ENCODE measurements at regions not wholly inside any gene's neighbourhood (a gene's known extent, or its start where the extent isn't known, plus 50 kb on each side); places are given as distances from the start of the nearest gene placed in this dataset.

DNA sequence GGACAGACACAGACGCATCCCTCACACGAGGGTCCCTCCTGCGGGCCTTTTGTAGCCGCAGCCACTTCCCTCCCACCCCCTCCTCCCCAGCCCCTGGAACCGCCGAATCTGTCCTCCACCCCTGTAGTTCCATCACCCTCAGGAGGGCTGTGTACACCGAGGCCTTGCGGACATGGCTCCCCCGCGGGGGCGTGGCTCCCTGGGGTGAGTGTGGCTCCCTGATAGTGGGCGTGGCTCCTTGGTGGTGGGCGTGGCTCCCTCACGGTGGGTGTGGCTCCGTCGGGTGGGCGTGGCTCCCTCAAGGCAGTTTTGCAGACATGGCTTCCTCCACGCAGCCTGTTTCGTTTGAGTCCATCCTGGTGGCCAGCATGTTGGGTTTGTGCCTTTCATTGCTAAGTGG, 420.7 kb upstream of the SALL3 start:
- no peak for DNase-seq (ENCODE audit: low spot score)

DNA sequence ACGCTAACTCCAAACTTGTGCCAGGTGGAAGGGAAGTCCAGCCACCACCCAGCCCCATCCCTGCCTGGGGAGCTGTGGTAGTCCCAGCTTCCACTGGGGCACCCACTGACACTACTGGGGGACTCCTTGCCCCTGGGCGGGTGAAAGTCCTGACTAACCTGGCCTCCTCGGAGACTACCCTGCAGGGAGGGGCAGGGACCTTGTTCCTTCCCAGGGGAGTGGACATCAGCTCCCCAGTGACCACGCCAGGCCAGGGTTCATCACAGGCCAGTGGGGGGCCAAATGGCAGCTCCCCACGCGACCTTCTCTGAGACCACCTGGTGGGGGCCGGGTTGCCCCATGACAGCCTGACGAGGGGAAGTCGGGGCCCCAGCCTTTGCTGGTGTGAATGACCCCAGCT, 420.0 kb upstream of the SALL3 start:
- DNase-seq (ENCODE audit: low spot score) = no peak

DNA sequence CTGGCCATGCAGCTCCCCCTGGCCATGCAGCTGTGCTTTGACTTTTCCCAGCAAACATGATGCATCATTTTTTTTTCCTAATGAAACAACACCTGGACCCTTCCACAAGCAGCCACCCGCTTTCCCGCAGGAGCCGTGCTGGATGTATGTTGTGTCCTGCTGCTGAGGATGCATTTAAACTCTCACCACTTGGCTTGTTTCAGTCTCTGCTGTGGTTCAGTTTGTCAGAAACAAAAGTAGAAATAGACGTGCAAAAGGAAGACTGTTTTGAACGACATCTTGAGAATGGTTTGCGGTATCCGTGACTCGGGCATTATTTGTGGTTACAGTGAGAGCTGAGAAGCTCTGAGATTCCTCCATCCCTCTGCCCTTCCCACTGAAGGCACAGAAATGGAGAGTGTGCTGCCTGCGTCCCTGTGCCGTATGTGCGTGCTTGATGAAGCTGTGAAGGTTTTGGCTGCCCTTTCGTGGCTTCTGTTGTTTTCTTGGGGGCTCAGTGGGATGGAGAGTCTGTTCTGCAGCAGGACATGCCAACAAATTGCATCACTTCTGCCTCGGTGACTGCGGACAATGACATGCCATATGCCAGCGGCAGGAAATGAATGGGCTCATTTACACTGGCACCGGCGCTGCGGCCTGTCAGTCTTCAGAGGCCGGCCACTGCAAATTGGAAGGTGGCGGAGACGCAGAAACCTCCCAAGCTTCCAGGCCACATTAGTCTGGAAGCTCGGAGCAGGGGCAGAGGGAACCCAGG, 417.7 kb upstream of the SALL3 start:
- no peak for DNase-seq (ENCODE audit: low spot score)

DNA sequence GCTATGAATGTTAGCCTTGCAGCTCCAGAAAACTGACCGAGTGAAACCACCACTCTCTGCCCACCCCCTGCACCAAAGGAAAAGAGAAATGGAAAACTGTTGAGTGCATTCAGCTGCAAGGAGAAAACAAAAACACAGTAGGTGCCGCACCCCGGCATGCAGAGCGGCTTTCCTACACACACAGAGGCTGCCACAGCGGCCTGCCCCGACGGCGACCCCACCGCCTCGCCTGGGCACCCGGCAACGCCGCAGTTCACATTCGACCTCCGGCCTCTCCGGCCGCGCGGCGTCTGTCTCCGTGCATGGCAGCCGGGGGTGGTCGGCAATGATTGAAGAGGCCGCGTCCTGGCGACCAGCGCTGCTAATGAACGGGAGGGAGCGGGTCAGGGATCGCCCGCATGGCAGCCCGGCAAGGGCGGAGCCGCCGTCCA, 417.1 kb upstream of the SALL3 start:
- no peak for DNase-seq (ENCODE audit: low spot score)

DNA sequence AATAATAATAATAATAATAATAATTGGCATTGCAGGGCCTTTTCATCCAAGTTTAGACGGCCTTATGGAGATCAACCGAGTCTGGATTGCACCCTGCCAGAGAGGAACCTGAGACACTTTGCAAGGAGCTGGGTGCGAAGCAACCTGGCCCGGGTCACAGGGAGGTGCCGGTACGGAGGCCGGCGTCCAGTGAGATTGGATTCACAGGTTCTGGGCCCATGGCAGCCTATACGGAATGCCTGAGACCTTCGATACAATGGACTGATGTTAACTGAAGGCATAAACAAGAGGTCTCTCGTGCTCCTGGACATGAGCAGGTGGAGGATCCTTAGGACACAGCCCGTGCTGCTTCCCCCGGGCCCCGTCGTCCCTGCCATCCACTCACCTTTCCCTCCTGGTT, 416.5 kb upstream of the SALL3 start:
- DNase-seq (ENCODE audit: low spot score) = no peak

DNA sequence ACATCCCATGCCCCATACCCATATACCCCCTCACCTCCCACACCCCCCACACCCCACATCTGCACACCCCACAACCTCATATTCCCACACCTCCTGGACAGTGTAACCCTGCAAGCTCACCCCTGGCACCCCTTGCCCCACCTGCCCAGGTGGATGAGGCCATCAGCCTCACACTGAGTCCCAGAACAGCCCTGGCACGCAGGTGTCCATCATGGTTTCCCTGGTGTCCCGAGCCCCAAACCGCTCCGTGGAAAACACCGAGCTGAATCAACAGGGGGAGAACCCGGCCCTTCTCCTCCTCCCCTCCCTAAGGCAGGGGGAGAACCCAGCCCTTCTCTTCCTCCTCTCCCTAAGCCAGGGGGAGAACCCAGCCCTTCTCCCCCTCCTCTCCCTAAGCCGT, 415.6 kb upstream of the SALL3 start:
- DNase-seq (ENCODE audit: low spot score) = no peak

DNA sequence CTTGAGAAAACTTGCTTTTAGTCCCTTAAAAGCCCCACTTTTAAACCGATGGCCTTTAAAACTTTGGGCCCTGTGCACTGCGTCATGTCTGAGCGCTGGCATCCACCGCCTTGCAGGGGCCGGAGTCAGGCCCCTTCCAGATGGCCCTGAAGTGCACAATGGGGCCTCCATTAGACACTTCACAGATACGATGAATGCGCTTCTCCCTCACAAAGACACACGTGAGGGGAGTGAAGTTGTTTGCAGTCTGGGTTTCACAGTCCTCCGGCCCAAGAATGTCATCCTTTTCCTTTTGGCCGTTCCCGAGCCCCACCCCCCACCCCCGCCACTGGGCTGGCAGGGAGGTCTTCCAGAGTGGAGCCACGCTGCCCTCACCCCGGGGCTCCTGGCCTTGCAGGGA, 415.1 kb upstream of the SALL3 start:
- DNase-seq (ENCODE audit: low spot score) = no peak

DNA sequence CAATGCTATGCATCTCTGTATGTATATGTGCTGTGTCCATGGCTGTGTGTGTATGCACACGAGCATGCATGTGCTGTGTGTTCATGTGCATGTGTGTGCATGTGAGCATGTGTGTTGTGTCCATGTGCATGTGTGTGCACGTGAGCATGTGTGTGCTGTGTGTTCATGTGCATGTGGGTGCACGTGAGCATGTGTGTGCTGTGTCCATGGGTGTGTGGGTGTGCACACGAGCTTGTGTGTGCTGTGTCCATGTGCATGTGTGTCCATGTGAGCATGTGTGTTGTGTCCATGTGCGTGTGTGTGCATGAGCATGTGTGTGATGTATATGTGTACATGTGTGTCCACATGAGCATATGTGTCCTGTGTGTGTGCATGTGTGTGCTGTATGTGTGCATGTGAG, 414.4 kb upstream of the SALL3 start:
- DNase-seq (ENCODE audit: low spot score) = no peak

DNA sequence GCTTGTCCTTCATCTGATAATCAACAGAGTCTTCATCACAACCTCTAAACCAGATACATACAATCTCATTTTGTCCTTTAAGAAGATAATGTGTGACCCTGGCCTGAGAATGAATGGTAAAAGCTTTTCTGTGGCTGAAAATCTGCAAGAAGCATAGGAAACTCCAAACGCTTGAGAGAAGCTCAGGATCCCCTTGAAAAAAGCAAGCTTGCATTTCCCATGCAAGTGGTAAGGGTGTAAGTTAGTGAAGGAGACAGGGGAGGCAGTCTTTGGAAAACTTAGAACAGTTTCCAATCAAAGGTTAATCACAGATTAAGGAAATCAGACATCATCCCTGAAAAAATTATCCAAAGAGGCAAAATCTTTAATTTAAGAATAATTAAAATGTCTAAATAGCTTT, 413.6 kb upstream of the SALL3 start:
- DNase-seq (ENCODE audit: low spot score) = no peak

DNA sequence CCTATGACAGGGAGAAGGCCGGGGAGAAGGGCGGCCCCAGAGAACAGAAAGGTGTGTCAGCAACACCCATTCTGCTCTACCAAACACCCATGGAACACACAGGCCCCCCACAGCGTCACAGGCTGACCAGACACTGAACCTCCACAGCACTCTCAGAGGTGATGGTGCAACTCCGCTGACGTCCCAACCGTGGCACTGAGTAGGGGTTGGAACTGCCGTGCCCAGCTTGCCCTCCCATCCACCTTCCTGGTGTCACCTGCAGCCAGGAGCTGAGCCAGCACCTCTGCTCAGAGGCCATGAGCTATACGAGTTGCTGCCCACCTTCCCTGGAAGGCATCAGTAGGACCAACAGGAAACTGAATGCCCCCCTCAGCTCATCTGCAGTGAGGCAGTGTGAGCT, 412.9 kb upstream of the SALL3 start:
- DNase-seq (ENCODE audit: low spot score) = no peak

DNA sequence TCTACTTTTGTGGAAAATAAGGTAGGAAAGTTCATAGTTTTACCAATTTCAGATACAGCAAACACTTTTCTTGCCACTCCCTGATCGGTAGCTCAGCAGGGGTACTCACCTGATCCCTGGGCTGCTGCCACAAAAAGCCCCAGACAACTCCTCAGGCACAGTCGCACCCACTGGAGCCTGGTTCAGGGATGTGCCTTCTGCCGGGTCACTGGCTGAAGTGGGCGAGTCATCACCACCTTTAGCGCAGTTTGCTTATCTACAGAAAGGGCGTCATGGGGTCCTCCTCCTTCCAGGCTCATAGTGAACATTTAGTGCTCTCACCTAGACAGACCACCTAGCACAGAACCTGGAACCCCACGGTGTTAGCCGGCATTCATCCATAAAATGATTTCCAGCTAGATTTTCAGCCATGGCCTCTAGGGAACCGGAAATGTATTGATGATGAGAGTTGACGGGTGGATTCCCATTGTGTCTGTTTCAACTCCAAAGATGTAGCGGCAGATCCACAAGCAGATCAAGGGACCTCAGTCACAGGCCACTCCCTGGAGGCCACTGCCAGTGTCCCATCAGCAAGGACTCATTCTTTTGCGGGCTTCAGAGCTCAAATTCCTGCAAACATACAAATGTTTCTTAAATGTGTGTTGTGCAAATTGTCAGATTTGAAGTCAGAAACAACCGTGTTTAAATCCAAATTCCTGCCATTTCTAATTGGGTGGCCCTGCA, 408.4 kb upstream of the SALL3 start:
- DNase-seq (ENCODE audit: low spot score) = no peak

DNA sequence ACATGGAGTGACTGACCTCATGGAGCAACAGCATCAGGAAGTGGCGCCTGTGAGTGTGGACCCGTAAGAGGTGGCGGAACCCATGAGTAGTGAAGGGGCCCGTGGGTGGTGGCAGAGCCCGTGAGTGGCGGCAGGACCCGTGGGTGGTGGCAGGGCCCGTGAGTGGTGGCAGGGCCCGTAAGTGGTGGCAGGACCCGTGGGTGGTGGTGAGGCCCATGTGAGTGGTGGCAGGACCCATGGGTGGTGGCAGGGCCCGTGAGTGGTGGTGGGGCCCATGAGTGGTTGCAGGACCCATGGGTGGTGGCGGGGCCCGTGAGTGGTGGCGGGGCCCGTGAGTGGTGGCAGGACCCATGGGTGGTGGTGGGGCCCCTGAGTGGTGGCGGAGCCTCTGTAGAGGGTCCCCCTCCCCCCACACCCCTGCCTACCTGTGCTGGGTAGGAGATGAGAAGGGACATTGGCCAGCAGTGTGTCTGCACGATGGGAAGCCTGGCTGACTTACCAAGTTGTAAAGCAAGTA, 407.7 kb upstream of the SALL3 start:
- DNase-seq (ENCODE audit: low spot score) = no peak

DNA sequence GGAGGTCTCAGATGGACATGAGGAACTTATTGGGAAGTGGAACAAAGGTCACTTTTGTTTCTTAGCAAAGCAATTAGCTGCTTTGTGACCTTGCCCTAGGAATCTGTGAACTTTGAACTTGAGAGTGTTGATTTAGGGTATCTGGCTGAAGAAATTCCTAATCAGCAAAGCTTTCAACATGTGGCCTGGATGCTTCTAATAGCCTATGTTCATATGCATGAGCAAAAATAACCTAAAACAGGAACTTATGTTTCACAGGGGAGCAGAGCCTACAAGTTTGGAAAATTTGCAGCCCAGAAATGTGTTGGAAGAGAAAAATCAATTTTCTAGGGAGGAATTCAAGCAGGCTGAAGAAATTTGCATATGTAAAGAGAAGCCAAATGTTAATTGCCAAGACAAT, 405.8 kb upstream of the SALL3 start:
- no peak for DNase-seq (ENCODE audit: low spot score)

DNA sequence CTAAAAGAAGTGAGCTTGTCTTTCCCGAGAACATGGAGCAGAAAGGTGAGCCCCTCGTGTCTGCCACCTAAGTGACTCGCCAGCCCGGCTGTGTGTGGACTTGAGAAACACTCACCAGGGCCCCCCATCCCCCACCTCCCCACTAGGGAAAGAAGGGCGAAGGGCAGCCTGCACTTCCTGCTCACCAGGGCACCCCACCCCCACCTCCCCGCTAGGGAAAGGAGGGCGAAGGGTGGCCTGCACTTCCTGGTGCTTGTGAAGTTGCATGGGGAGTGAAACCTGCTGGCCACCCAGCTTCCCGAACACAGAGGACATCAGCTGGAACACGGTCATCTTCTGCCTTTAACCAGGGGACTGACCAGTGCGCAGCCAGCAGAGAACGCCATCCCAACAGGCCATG, 402.7 kb upstream of the SALL3 start:
- DNase-seq (ENCODE audit: low spot score) = no peak

DNA sequence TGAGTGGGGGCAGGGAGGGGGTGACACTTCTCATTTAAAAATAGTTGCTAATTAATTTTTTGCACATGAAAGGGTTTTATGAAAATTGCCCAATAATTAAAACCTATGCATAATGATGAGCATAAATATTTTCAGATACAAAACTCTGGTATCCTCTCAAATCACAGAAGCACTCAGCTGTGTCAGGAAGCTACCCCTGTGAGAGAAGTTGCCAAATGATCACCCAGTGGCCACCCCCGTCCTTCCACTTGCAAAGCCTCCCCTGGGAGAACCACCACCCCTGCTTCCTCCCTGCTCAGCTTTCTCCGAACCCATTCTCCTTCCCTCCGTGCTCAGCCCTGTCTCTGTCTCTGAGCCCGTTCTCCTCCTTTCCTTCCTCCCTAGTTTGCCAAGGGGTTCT, 400.2 kb upstream of the SALL3 start:
- DNase-seq (ENCODE audit: low spot score) = no peak

DNA sequence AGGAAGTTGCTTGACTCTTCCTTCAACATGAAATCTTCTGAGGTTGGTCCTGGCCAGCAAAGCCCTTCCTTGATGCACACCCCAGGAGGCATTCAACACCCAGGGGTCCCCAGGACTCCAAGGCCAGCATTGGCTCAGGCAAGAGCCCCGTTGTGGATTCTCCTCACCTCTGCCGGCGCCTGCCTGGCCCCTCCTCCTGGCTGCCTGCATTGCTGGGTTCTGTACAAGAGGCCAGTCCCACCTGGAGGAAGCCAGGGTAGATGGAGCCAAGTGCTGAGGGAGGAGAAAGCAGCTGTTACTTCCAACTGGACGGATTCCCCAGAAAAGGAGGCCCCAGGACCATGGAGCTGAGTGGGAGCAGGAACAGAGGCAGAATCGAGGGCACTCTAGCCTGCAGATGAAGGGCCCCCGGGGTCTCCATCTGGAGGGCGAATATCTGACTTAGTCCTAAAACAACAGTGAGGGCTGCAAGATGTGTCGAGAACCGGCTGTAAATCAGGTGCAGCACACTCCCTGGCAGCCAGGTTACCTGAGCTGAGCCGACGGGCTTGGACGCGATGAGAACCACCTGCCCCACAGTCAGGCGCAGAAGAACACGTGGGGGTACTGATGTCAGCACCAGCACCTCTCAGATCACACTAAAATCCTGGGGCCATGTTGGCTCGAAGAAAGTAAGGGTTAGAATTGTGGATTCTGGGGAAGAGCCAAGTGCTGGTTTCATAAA, 399.6 kb upstream of the SALL3 start:
- DNase-seq (ENCODE audit: low spot score) = no peak

DNA sequence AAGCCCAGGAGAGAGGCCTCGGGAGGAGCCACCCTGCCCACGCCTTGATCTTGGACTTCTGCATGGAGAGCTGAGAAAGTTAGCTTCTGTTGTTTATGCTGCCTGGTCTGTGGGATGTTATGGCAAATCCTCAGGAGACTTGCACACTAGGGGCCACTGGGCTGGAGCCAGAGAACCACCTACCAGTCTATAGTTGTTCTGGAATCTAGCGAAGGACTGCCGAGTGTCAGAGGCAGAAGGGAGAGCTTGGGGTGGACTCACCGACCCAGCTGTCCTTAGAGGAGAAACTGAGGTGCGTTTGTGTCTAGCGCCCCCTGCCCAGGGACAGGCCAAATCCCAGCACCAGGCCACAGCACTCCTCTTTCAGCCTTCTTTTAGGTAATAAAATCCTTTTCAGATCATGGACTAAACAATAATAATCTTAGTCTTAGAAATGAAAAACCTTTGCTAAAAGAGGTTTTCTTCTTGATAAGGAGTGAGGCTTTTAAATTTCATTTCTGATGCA, 398.7 kb upstream of the SALL3 start:
- no peak for DNase-seq (ENCODE audit: low spot score)

DNA sequence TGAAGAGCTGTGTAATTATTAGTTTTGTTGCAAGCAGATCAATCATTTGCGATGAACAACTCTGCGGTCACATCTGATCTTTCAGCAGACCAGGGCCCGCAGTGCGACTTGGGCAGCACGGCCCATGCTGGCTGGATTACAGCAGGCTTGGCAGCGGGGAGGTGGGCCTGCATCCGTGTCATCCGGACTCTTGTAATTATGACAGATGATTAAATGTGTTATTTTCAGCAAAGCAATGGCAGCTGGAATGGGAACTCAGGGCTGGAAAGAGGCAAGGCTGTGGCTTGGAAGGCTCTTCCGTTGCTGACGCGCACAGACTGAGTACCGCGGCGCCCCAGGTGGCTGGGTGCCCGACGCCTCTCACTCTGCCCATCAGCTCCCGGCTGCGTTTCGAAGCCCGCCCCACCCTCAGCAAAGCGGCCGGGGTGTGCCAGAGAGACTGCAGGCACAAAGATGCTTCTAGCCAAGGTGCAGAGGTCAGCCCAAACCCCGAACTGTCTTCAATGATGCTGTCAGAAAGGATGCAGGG, 397.4 kb upstream of the SALL3 start:
- no peak for DNase-seq (ENCODE audit: low spot score)

DNA sequence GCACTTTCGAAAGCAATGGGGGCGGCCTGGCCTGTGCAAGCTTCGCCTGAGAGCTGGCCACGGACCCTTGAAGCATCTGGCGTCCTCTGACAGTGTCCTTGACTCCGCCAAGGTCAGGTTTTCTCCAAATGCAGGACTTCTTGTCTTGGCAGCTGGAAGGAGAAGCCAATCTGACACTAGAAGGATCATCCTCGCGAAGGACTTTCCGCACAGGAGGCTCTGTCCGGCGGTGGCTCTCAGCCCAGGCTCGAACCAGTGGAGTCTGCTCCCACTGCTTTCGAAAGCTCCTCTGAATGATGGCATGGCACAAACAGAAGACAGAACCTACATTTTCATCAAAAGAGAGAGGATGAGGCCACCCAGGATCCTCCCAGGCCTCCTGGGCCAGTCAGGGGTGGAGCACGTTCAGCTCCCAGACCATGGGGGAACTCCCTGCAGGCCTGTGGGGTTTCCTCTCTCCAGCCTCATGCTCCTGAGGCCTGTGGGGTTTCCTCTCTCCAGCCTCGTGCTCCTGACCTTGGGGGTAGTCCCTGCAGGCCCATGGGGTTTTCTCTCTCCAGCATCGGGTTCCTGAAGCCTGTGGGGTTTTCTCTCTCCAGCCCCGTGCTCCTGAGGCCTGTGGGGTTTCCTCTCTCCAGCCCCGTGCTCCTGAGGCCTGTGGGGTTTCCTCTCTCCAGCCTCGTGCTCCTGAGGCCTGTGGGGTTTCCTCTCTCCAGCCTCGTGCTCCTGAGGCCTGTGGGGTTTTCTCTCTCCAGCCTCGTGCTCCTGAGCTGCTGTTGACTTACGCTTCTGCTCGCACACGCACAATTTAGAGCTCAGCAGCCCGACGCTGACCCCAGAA, 396.5 kb upstream of the SALL3 start:
- no peak for DNase-seq (ENCODE audit: low spot score)

DNA sequence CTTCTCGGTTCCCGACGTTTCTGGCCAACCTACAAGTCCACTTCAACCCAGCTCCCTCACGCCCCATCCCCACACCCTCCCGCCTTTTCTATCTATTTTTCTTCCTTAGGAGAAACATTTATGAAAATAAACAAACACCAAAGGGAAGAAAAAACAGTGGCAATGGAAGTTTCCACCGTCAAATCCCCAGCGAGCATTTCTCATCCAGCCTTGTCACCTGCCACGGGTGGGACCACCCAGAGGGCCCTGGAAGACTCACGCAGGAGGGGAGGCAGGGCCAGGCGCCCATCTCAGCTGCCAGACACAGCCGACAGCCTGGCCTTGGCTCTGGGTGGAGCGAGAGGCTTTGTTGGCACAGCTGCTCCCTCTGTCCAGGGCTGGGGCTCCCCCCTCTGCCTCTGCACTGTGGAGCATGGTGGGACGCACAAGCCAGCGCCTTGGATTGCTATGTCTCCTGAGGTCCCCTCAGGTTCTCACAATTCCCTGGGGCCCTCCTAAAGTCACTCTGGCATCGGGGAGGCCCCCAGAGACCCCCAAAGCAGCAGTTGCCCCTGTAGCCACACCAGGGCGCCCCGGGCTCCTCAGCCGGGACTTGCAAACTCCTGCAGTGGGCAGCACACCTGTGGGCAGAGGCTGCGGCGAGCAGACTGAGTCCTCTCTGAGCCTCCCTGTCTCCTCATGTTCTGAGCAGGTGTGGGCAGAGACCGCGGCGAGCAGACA, 395.7 kb upstream of the SALL3 start:
- DNase-seq (ENCODE audit: low spot score) = no peak
